Hindlimb muscle (tissue), 1 donor: ENCODE measurements at regions not wholly inside any gene's neighbourhood (a gene's known extent, or its start where the extent isn't known, plus 50 kb on each side); places are given as distances from the start of the nearest gene placed in this dataset.

ENCODE experiments used
- DNase-seq: peaks from one replicate; pipeline ENCODE4 v3.0.0-alpha.2; 2013

DNA sequence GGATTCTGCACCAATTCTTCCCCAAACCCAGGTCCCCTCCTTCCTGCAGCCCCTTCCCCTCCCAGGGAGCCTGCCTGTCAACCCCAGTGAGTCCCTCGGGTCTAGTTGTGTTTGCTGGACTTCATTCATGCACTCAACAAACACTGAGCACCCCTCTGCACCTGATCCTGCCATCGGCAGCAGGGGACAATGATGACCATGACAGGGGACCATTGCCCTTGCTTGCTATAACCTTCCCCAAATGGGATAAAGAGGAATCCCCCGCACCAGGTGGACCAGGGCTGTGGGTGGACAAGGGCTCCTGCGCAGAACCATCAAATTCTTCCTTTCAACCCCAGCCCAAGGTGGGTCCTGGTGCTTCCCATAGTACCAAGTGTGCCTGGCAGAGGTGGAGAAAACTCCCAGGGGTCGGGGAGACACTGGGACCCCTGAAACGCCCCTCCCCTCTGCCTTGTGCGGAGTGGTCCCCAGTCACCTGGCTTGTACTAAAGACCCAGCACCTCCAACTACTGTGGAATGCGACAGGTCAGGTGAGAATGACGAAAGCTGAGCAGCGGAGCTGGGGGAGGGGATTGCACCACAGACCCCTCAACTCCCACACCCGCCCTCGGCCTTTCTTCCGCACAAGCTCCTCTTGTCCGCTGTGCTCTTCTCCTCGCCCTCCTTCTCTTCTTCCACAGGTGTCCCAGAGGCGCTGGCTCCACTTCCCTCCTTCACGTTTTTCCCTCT lies 119.9 kb upstream of the ZNF217 start:
- no peak for DNase-seq

DNA sequence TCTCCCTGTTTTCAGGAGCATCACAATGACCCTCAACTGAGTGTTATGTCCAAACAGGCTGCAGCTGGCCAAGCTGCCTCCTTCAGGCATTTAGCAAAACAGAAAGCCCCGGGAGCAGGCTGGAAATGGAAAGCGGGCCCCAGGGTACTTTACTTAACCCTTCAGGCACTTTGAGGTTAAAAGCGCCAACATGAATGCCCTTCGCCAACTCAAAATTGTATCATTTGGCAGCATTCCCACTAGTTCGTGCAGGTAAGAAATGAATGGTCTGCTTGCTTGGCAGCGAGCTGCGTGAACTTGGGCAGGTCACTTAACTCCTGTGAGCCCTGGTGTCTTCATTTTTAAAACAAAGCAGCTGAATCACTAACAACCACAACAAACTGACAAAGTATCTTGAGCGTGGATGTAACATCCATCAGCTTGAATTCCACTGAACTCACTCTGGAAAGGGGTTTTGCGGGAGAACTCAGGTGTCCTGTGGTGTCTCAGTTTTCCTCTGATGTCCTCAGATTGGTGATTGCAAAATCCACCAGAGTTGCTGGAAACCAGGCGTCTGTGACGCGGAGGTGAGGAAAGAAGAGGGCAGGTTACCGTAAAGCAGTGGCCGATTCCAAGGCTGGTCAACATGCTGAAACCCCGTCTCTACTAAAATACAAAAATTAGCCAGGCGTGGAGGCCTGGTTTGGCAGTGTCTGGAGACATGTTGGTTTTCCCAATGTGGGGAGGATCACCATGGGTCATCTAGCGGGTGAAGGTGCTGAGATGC lies 118.8 kb upstream of the ZNF217 start:
- DNase-seq, result no peak

DNA sequence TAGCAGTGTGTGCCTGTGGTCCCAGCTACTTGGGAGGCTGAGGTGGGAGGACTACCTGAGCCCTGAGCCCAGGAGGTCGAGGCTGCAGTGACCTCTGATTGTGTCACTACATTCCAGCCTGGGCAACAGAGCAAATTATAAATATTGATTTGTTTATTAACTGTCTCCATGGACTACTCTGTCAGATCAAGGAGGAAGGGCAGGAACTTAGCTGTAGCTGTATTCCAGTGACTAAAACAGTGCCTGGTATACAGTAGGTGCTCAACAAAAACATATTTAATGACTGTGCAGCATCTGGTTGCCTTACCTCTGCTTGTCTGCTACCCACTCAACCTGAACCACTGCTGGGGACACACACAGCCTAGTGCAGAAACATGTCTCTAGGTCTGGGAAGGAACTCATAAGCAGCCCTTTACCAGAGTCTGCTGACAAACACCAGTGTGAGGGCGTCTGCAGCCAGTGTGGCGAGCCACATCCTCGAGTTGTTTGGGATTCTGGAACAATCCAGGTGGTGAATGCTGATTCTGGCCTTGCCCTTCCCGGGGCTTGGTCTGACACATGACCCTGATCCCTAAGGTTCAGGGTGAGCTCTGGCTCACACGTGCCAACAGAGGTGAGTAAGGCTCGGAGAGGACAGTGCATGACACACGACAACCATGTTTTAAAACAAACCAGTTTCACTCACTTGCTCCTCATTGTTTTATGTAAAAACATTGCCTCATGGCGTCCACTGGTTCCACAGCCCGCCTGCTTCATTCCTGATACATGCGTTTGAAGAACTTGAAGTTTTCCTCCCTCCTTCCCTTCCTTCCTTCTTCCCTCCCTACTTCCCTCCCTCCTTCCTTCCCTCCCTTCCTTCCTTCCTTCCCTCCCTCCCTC lies 117.9 kb upstream of the ZNF217 start:
- DNase-seq, result no peak

DNA sequence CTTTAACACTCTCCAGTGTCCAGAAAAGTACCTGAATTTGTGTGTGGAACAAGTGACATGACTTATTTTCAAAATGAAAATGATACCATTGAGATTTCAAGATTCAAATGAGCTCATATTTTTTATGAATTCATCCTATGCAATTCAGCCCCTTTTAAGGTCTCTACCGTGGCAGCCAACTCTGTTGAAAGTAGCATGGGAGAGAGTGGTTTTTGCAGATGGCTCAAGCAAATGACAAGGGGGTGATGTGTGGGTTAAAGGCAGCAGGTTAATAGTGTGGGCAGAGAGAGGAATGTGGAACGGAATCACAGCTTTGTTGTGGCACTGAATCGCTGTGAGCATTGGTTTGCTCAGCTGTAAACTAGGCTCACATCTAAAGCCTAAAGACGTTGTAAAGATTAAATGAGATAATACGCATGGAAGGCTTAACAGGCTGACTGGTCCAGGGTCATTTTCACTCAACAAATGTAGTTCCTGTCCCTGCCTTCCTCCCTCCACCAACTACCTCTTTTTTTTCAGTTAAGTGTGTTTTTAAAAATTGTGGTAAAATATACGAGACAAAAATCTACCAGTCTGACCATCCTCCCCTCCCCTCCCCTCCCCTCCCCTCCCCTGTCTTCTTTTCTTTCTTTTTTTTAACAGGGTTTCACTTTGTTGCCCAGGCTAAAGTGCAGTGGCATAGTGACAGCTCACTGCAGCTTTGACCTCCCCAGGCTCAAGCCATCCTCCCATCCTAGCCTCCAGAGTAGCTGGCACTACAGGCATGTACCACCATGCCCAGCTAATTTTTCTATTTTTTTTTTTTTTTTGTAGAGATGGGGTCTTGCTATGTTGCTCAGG lies 114.7 kb upstream of the ZNF217 start:
- no peak for DNase-seq

DNA sequence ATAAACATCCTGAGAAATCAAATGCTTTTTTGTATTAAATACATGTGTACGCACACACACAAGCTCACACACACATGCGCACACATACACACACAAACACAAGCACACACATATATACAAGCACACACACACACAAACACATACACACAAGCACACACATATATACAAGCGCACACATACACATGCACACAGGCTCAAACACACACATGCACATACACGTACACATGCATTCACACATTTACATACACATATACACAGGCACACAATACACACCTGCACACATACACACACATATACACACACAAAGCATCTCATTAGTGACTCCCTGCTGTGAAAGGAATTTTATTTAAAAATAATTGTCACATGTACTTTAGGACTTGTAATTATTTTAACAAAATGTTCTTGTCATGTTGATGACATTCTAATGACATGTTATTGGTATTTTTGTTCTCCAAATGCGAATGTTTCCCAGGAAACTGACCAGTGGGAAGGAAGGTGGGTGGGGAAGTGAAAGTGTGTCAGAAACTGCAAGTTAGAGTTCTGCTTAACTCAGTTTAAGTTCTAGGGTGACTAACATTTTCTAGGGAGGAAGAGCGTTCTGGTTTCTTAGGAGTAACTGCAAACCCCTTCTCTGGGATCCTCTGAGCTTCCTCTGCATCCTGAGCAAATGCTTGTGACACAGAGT lies 113.9 kb upstream of the ZNF217 start:
- DNase-seq, result peak; percentile 59

DNA sequence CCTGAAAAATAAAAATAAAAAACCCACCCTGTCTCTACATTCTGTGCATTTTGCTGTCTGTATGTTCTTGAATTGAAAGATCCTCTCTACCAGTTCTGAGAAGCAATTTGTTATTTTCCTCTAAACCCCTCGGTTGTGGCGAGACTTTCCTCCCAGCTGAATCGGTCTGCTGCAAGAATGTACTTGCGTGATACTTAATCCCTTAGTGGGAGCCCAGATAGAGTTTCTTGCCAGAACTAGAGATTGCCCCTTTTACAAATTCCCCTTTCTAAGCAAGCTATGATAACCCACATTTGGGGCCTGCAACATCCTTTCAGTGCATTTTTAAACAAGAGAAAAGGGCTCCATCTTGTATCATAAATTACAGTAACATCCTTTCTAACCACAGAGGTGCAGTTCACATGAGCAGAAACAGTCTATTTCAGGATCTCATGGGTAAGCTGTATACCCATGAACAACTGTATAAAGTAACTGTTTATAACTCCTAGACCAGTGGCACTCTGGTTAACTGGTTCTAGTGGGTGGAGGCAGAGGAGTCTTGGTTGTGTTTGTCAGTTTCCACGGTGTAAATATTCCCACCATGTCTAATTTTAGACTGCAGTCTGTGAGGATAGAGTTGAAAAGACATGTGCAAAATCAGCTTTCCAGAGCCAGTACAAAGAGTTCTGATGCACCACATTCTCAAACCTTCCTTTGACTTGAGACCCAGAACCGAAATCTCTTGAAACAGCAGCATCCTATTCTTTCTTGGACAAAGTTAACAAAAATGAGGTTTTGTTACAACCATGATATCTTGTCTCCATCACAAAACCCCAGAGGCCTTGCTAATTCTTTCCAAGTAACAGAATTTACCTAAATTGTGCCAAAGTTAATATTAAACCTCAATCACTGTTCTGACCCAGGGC lies 113.1 kb upstream of the ZNF217 start:
- DNase-seq, result peak; percentile 35

DNA sequence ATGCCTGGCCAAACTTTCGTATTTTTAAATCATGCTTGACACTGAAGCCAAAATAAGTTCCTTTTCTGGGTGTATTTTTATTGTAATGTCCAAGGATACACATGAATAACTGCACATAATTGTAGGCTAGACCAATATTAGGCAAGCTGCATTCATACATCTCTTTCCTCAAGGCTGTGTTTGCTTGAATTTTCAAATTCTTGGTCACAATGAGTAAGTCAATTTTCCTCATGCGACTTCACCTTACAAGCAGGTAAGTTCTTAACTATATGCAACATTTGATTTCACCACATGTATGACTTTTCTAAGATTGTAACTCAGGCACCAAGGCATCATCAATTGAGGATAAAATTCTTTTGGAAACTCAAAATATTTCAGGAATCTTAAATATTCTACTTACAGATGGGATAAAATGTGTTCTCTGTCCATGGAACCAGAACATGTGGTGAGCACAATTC lies 112.4 kb upstream of the ZNF217 start:
- DNase-seq, result no peak

DNA sequence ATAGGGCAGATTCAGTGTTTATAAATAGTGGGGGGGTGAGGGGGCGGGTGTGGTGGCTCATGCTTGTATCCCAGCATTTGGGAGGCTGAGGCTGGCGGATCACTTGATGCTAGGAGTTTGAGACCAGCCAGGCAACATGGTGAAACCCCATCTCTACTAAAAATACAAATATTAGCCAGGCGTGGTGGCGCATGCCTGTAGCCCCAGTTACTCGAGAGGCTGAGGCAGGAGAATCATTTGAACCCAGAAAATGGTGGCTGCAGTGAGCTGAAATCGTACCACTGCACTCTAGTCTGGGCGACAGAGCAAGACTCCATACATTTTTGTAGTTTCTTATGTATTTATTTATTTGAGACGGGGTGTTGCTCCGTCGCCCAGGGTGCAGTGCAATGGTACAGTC lies 109.0 kb upstream of the ZNF217 start:
- no peak for DNase-seq

DNA sequence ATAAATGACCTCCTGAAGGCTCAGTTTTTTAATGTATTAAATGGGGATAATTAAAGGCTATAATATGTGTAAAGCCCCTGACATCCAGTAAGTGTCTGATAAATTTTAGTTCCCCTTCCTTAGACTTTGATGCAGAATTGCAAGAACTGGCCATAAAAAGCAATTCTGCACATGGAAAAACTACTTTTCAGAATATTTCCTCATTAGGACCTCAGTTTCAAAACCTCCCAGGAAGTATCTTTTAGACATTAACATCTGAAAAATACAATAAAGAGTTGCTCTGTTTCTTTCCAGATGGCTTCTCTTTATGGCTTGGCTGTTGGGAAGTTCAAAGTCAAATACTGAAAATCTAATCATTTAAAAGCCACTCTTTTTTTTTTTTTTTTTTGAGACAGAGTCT lies 106.3 kb upstream of the ZNF217 start:
- no peak for DNase-seq

DNA sequence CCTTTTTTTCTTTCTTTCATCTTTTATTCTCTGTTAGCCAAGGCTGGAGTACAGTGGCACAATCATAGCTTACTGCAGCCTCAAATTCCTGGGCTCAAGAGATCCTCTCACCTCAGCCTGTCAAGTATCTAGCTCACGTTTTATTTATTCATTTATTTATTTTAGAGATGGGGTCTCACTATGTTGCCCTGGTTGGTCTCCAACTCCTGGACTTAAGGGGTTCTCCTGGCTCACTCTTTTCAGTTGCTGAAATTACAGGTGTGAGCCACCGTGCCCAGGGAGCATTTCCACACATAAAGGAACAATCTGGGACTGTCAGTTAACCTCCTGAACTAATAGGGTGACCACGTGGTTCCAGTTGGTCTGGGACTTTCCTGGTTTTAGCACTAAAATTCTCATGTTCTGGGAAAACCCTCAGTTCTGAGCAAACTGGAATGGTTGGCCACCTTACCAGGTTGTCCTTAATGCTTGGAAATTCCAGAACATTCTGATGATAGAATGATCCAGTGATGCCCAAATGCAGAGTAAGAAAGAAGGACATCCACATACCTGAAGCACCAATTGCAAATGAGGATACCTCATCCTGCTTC lies 105.5 kb upstream of the ZNF217 start:
- no peak for DNase-seq

DNA sequence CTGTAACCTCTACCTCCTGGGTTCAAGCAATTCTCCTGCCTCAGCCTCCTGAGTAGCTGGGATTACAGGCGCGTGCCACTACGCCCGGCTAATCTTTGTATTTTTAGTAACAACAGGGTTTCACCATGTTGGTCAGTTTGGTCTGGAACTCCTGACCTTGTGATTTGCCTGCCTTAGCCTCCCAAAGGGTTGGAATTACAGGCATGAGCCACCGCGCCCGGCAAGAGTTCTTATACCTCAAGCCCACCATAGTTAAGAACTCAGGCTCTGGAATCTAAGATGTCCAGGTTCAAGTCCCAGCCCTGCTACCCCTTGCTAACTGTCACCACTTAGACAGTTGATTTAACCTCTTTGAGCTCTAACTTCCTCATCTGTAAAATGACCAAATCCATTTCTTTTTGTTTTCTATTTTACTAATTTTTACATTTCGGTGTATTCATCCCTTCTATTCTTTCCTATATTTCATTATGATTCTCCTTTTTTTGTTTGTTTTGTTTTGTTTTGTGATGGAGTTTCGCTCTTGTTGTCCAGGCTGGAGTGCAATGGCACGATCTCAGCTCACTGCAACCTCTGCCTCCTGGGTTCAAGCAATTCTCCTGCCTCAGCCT lies 104.8 kb upstream of the ZNF217 start:
- no peak for DNase-seq

DNA sequence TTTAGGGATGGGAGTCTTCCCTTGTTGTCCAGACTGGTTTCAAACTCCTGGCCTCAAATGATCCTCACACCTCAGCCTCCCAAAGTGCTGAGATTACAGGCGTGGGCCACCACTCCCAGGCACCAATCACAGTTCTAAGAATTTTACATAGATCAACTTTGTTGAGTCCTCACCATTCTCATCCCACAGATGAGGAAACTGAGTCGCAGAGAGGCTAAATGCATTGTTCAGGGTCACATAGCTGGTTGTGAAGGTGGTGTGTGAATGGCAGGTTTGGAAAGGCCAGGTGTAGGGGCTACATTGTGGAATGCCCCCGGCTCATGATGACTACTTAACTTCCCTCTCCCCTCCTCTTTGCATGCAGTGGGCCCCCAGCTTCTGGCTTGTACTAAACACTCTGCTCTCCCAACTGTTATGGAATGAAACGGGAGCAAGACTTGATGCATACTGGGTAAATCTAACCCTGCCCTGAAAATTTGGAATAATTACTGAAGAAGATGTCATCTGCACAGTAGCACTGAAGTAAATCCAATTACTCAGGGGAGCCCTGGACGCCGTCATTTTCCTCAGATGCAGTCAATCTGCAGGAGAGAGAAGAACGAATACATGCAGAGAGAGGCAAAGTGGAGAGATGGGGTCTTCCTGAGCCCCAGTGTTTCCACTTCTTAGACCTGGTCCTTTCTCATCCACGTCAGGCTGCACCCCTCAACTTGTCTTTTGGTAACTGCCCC lies 102.3 kb upstream of the ZNF217 start:
- DNase-seq, result no peak

DNA sequence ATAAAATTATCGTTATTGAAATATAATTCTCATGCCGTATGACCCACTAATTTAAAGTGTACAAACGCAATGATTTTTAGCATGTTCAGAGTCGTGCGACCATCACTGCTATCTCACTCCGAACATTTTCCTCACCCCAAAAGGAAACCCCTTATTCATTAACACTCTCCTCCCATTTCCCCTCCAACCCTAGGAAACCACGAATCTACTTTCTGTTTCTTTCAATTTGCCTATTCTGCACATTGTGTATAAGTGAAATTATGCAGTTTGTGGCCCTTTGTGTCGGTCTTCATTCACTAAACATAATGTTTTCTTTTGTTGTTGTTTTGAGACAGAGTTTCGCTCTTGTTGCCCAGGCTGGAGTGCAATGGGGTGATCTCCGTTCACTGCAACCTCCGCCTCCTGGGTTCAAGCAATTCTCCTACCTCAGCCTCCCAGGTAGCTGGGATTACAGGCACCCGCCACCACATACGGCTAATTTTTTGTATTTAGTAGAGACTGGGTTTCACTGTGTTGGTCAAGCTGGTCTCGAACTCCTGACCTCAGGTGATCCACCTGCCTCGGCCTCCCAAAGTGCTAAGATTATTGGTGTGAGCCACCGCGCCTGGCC lies 99.7 kb upstream of the ZNF217 start:
- no peak for DNase-seq

DNA sequence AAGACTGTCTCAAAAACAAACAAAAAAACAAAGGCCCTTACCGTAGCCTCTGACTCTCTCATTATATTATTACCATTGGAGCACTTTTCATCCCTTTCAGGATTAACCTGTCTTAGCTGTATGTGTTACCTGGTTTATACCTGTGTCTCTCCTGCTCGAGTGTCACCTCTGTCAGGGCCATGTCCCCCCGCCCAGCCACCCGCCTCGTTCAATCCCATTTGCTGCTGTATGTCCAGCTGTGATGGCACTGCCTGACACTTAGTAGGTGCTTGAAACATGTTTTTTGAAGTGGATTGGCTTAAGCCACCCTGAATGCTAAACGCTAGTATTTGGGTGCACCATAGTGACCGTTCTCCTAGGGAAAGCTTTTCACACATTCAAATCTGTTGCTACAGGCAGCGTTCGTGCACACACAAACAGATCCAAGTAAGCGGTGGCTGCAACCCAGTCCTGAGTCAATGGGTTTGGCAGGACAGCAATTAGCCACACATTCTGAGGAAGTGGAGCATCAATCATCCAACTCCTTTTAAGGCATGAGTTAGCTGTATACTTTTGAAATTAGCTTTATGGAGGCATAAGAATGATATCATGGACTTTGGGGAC lies 98.9 kb upstream of the ZNF217 start:
- no peak for DNase-seq

DNA sequence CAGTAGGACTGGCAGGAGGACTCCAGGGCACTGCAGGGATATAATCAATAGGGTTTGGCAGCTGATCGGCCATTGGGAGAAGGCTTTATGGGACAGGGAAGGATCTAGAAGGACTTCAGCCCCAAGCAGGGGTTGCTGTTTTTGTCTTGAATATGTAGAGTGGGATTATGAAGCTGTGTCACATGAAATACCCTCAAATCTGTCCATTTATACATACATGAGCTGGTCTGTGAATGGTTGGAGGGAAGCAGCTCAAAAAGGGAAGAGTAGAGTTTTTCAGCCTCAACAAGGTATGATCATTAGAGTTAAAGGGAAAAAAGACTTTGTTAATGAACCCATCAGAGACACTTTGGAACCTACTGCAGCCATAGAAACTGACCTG lies 98.2 kb upstream of the ZNF217 start:
- DNase-seq, result no peak

DNA sequence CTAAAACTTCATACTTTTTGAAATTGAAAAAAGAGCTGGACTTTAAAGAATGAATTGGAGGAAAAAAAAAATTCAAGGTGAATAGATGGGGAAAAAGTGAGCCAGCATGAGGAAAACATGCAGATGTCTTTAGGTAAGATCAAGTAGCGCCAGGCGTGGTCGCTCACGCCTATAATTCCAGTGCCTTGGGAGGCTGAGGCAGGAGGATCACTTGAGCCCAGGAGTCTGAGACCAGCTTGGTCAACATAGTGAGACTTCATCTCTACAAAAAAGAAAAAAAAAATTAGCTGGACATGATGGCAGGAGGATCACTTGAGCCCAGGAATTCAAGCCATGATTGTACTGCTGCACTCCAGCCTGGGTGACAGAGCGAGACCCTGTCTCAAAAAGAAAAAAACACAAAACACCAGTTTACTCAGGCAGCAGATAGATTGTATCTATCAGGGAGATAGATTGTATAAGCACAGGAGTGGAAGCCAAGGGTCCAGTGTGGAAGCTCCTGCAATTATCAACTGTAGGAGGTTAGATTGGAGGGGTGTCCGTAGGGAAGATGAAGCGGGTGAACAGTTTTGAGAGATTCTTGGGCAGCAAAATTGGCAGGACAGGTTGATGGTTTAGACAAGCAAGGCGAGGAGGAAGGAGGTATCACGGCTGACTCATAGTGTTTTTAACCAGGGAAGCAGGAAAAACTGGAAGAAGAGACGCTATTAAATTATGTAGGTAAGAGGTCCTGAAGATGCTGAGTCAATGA lies 97.6 kb upstream of the ZNF217 start:
- no peak for DNase-seq

DNA sequence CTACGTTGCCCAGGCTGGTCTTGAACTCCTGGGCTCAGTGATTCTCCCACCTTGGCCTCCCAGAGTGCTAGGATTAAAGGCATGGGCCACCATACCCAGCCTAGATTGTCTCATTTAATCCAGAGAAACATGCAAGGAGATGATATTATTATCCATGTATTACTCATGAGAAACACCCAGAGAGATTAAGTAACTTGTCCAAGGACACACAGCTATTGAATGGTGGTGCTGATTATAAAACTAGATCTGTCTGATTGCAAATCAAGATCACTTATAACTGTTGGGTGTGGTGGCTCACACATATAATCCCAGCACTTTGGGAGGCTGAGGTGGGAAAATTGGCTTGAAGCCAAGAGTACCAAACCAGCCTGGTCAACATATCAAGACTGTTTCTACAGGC lies 94.4 kb upstream of the ZNF217 start:
- DNase-seq, result no peak
